Activated CD8-positive, alpha-beta memory T cell treated with anti-CD3 and anti-CD28 coated beads, Interleukin-2, amount 50 U/mL, for 1 hour (primary cell): ENCODE measurements at regions not wholly inside any gene's neighbourhood (a gene's known extent, or its start where the extent isn't known, plus 50 kb on each side); places are given as distances from the start of the nearest gene placed in this dataset.

Source experiments
- DNase-seq: peaks from one replicate; pipeline ENCODE4 v3.0.0-alpha.2; 2020; ENCODE audit errors: extremely low read depth

DNA sequence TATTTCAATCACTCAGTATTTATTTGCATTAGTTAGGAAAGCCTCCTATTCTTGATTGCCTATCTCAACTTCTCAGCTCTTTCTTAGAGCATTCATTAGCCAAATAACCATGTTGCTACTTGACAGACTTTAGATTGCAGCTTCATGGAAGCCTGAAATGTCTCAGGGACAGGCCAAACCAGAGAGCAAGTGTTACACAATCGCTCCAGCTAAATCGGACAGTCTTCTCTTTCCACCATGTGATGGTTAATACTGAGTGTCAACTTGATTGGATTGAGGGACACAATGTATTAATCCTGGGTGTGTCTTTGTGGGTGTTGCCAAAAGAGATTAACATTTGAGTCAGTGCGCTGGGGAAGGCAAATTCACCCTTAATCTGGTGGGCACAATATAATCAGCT is 106.5 kb upstream of the DRD2 start:
- DNase-seq, result no peak

DNA sequence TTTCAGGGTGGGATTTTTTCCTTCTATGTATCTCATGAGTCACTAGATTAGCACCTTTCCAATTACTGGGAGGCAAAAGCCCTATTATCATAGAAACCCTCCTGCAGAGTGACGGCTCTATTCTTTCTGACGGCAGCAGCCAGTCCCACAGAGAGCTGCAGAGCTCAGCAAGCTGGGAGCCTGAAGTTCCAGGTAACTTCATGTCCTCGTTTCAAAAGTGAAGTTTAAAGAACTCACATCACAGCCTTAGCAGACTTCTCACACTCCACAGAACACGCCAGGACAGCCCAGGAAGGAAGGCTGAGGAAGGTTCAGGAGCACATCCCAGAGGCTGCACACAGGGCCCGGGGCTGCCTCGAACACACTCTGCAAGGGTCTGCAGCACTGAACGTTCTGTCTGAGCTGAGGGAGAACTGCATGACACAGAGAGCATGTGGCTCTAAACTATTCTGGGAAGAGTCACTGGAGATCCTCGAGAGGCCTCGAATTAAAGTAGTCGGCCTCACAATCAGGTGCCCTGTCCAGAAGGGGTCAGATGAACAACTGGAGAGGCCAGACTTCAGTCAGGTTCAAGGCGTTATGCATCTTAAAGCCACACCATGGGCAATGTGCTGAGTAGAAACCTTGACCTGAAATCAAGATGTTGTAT is 104.2 kb upstream of the DRD2 start:
- DNase-seq, result no peak

DNA sequence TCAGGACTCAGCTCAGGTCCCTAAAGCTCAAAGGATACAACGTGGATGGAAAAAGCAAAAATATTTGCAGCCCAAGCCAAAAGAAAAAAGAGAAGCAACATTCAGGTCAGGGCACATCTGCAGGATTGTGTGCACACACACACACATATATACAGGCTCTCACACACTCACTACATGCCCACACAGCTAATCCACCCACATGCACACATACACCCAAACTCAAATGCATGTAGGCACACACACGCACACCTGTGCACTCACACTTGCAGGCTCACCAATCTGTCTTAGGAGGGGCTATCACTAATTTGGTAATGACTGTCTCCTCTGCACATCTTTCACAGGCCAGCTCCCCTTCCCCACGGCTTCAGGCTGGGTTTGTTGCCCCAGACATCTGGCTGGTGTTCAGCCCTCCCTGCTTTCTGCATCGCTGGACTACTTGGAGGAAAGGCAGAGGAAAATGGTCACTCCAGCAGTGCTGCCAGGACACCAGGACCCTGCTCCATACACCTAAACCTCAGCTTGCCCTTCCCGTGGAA is 103.6 kb upstream of the DRD2 start:
- DNase-seq, result no peak

DNA sequence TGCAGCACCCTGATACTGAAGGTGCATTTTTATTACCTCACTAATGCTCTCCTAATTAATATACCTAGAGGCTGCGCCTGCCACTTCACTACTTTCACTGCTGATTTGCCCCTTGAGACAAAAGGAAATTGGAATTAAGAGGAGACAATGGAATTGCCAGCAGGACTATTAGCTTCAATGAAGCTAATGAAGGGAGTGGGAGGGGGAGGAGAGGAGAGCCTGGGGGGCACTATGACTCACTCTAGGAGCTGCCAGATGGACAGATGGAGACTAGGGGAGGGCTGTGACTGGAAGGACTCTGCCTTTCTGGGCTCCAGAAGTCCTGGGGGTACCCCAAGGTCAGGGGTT is 102.8 kb upstream of the DRD2 start:
- no peak for DNase-seq

DNA sequence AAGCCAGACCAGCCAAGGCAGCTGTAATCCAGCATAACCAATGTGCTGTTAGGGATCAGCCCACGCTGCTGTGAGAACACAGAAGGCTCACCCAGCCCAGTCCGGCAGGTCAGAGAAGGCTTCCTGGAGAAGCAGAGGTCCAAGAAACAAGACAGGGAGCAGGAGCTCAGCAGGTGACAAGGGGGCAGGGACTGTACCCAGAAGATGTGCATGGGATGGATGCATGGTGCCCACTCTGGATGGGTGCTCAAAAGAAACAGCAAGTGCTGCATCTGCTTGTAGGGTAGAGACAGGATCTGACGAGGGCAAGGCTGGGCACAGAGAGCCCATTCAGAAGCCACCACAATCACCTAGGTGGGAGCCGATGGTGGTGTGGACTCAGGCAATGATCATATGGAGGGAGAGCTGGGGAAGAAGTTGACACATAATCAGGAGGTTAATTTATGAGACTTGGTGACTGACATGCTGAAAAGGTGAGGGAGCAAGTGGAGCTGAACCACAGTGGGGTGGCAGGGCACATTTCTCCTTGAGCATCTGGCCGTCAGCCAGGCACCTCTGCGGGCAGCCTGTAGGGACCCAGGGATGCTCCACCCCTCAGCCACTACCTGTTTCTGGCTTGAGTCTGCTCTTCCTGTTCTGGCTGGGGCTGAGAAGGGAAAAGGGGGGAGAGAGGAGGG is 102.3 kb upstream of the DRD2 start:
- DNase-seq, result no peak

DNA sequence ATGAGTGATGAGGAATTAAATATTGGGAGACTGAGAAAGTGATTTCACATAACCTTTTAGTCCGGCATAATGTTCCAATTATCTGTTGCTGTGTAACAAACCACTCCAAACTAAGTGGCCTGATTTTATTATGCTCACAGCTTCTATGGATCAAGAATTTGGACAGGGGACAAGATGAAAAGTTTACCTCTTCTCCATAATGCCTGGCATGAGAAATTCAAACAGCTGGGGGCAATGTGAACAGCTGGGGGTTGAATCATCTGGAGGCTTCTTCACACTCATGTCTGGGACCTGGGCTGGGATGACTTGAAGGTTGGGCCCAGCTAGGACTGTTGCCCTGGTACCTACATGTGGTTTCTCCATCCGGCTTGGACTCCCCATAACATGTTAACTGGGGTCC is 99.4 kb upstream of the DRD2 start:
- DNase-seq, result no peak

DNA sequence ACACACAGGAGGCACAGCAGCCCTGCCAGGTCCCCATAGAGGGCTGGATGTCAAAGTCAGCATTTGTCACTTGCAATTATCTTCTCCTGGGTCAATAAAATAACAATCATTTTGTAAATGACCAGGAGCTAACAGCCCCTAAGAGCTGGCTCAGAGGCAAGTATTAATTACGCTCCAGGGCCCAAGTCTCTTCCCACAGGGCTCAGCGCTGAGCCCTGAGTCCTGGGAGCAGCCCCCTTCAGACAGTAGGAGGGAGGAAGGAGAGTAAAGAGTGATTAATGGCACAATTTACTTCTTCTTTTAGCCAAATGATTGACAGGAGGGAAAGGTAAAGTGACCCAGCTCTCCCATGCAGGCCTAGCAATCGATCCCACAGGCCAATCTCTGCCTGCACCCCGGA is 99.0 kb upstream of the DRD2 start:
- DNase-seq, result no peak

DNA sequence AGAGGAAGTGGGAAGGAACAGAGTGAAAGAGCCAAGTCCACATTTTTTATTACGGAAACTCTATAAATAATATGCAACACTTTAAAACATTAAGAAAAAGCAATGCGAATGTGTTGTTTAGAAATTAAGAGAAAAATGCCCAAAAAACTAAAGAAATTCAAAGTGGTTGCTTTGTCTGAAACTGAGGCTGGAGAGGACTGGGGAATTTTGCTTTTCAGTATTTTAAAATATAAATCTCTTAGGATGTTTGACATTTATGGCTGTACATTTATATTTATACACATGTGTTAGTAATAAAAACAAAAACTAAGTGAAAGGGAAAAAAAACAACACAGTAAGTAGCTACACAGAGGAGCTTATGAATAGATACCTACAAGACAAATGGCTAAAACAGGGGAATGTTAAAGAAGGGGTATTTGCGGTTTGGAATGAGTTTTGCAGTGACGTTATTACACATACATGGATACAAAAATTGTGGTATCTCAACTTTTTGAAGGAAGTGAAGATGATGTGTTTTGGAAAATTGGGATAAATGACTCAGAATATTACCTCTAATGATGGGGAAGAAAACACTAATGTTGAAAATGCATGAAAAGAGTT is 97.0 kb upstream of the DRD2 start:
- DNase-seq, result no peak

DNA sequence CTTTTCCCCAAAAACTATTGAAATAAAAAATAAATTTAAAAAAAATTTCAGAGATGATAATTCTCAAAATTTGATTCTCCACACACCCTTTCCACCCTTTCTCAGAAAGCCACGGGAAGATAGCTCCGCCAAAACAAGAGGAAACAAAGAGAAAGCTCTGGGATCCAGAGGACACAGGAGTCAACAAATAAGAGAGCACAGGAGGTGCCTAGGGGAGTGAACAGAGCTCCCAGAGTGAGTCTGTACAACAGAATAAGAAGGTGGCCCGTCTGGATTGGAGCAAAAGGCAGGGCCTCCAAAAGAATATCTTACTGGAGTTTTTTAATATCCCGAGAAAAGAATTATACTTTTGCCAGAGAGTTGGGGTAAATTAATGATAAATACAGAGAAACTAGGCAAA is 96.3 kb upstream of the DRD2 start:
- DNase-seq, result no peak

DNA sequence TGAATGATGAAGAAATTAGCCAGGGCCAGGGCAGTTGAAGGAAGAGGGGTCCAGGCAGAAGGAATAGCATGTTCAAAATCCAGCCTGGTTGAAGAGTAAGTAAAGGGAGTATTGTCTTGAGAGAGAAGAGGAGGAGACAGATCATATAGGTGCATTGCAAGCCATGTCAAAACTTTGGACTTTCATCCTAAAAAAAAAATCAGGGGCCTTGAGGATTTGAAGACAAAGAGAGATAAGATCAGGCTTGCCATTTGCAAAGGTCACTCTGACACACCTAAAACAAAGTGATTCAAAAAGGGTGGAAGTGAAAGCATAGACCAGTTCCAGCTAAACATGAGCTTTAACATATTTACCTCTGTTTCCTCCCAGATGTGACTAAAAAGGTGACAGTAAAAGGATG is 95.7 kb upstream of the DRD2 start:
- DNase-seq, result no peak

DNA sequence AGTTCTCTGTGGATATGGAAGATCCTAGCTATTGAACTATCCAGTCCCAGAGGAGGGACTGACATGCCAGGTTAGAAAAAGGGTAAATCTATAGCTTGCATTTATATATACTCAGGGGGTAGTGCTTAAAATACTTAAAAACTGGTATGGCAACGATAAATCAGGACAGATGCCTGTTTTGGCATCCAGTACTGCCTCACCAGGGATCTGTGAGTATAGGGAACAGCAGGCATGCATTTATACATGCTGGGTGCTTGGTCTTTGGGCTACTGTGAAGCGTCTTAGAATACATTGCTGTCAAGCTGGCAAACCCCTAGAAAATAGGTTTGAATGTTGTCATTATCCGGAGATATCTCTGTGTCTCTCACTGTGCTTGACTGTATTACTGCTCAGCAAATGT is 94.2 kb upstream of the DRD2 start:
- DNase-seq, result no peak

DNA sequence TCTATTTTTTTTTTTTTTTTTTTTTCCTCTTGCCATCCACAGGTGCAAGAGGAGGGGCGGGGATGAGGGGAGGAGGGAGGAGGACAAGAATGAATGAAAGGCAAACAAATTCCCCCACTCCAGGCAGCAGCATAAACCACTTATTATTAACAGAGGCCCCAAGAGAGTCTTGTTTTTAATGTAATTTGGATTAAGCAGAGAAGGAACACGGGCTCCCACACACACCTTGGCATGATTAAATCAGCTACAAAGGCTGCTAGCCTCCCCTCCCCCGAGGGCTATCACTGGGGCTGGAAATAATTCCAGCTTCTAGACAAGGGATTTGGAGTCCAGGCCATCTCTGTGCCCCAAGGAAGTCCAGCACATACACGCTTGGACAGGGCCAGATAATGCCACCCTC is 93.4 kb upstream of the DRD2 start:
- no peak for DNase-seq

DNA sequence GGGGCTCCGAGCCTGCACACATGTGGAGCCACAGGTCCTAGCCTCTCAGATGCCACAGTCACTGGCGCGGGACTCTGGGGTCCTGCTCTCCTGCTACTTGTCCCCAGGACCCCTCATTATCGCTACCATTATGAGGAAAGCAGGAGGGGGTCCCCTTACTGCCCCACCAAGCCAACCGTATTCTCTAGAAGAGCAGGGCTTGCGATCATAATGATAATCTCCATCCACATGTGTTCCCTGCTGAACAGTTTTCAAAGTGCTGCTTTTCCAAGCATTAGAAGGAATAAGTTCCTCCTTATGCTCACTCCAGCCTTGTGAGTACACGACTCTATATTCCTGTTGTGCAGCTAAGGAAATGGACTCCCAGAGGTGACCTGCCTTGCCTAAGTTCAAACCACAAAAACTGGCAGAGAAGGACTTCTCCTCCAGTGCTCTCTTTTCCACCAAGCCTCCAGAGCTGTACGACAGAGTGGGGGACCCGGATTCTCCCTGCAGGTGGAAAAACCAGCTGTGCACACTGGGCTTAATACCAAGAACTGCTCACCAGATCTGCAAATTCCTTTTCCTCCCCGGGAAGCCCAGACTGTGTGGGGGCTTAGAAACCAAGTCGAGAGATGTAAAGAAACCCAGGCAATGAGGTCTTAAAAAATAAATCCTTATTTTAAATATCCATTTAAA is 92.8 kb upstream of the DRD2 start:
- no peak for DNase-seq

DNA sequence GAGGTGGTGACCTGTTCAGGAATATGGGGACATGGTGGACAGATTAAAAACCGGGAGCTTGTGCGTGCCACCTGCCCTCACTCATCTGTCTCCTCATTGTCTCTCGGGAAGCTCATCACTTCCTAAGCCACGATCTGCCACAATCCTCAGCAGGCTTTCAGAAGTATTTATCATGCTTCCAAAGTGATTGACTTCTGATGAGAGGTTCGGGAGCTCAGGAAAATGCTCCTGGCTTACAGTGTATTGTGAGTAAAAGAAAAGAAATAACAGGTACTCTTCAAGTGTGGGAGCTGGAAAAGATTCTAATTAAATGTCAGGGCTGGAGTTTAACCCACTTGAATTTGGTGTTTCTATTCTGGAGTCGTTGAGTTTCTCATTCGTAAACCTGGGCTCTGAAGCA is 91.9 kb upstream of the DRD2 start:
- DNase-seq, result no peak

DNA sequence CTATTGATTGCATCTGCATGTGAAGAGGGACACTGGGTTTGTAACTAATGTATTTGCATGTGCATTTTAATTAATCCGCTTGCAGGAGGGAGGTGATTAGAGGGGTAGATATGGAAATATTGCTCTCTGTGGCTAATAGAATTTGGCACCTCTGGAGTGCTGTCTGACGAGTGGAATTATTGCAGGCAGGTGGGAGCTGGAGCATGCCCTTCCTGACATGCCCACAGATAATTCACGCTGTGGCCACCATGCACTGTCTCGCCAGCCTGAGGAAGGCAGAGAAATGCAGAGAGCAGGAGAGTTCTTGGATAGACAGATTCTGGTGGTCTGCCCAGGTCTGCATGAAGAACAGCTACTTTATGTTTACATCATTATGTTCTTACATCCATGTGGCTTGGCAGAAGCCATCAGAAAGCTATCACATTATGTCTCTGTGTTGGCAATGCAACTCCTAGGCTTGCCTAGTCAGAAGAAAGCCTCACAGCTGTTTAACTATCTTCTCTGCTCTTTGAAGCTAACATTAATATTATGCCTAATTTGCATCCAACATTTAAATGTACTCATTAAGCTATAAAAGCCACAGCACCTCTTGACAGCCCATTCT is 89.4 kb upstream of the DRD2 start:
- DNase-seq, result no peak

DNA sequence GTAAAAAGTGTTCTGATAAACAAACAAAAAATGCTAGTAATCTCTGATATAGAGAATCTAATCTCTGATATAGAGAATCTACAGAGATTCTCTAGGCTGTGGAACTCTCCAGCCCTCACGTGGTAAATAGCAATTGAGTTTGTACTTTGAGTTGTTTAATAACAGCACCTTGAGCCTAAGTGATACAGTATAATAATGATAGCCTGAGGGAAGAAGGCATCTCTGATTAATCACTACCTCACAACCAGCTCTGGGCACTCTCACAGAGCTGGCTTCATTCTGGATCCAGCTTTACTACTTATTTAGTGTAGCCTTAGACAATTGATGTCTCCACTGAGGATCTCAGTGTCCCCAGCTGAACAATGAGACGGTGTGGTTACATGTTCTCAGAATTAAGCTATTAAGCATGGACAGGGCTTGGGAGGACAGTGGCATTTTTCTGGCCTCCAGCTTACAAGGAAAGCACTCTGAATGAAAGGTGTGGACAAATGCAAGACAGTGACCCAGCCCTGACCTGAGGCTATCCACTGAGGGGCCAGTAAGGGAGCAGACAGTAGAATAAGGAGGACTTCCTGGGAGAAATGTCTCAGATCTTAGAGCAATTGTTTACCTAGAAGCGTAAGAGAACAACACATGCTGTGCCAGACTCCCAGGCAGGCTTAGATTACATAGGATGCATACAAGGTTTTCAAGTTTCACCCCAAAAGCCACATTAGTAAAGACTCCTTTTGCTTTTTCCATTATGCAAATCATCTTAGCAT is 88.7 kb upstream of the DRD2 start:
- no peak for DNase-seq

DNA sequence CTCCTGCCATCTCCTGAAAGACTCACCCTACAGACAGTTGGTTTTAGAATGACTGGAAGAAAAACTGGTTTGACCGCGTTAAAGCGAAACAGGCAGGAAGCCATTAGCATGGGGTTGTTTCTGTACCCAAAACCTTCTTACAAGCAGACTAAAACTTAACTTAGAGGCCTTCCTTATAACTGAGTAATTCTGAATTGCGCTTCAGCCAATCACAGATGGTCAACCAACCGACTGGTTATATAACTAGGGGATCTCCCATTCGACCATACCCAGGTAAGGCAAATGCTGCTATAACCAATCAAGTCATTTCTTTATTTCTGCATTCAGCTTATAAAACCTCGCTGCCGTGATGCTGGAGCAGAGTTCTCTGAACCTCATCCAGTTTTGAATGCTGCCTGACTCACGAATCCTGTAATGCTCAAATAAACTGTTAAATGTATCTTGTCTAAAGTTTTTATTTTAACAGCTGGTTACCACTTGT is 87.8 kb upstream of the DRD2 start:
- no peak for DNase-seq

DNA sequence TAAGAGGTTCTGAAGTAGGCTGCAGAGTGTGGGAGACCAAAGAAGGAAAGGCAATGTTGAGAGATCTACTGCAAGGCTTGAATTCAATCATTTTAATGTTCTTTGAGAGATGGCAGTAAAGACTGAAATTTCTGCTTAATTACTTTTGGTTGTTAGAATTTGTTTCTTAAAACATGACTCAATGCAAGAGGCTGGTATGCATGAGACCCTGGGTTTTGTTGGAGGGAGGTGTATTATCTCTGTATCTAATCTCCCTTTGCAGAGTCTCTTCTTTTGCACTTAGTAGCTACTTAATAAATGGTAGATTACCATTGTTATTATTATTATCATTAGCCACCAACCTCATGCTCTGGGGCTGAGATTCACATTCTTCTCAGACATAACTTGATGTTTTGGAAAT is 87.4 kb upstream of the DRD2 start:
- DNase-seq, result no peak

DNA sequence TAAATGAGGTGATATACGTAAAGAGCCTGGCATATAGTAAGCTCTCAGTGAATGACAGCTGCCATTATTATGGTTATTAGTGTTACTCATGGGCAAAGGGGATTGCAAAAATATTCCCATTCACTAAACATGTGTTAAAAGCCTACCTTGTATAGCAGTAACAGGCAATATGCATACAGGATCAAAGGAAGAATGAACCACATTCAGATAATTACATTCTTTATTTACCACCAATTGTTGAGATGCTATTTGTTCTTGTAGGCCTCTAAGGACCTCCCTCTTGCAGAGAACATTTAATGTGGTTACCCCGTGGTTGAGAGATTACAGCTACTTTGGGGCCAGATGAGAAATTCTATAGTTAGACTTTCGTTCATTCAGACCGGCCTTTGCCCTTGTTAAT is 82.7 kb upstream of the DRD2 start:
- no peak for DNase-seq

DNA sequence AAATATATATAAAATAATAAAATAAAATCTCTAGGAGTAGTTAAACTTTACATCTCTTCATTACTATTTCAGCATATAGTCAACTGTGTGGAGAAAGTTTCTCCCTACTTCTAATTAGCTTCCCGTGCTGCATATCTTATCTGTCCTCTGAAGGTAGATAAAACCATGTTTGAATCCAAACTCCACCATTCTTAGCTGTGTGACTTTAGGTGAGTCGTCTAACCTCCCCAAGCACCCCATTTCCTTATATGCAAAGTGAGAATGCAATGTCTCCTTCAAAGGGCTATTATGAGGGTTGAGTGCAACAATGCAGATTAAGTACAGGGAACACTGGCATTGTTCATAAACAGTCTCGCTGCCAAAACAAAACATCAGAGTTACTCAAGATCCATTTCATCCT is 80.8 kb upstream of the DRD2 start:
- no peak for DNase-seq

DNA sequence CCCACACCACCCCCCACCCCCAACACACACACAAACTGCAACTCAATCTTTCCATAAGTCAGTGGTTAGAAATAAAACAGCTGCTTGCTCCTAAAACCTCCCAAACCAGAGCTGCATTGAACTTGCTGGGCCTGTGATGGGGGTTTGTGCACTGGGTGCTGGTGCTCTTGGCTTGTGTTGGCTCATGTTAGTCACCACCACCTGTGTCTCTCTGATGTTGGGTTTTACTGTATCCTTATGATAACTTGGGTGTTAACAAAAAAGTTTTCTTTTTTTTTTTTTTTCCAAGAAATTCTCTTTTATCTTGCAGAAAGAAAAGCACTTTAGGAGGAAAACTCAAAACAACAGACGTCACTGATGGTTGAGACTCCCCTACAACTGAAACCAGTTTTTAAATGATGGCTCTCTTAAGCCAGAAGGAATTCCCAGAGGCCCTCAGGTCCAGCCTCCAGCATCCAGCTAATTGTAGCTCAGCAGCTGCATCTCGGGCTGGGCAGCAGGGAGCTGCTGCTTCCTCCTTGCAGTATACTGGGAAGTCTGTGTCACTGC is 79.9 kb upstream of the DRD2 start:
- no peak for DNase-seq
